ENCODE measurements at regions not wholly inside any gene's neighbourhood (a gene's known extent, or its start where the extent isn't known, plus 50 kb on each side); places are given as distances from the start of the nearest gene placed in this dataset.

GRCh38 chr5:128778474-128778873 lies 186.8 kb upstream of the SLC27A6 start:
- TF ChIP-seq PPARA (CRISPR knock-in tag; IDR thresholded peaks at IDR 0.05; ENCODE audit: borderline replicate concordance) (no peak), OSR1 (CRISPR knock-in tag; IDR thresholded peaks at IDR 0.05) (no peak), ARNTL (CRISPR knock-in tag; IDR thresholded peaks at IDR 0.05; ENCODE audit: borderline replicate concordance, low read depth) (no peak), BACH2 (CRISPR knock-in tag; IDR thresholded peaks at IDR 0.05; ENCODE audit: borderline replicate concordance) (no peak), CSDC2 (CRISPR knock-in tag; IDR thresholded peaks at IDR 0.05) (no peak), PATZ1 (CRISPR knock-in tag; IDR thresholded peaks at IDR 0.05; ENCODE audit: borderline replicate concordance) (no peak), ESRRG (CRISPR knock-in tag; IDR thresholded peaks at IDR 0.05) (no peak), ZNF70 (CRISPR knock-in tag; IDR thresholded peaks at IDR 0.05) (no peak)
- TF ChIP-seq, protein P1, sequence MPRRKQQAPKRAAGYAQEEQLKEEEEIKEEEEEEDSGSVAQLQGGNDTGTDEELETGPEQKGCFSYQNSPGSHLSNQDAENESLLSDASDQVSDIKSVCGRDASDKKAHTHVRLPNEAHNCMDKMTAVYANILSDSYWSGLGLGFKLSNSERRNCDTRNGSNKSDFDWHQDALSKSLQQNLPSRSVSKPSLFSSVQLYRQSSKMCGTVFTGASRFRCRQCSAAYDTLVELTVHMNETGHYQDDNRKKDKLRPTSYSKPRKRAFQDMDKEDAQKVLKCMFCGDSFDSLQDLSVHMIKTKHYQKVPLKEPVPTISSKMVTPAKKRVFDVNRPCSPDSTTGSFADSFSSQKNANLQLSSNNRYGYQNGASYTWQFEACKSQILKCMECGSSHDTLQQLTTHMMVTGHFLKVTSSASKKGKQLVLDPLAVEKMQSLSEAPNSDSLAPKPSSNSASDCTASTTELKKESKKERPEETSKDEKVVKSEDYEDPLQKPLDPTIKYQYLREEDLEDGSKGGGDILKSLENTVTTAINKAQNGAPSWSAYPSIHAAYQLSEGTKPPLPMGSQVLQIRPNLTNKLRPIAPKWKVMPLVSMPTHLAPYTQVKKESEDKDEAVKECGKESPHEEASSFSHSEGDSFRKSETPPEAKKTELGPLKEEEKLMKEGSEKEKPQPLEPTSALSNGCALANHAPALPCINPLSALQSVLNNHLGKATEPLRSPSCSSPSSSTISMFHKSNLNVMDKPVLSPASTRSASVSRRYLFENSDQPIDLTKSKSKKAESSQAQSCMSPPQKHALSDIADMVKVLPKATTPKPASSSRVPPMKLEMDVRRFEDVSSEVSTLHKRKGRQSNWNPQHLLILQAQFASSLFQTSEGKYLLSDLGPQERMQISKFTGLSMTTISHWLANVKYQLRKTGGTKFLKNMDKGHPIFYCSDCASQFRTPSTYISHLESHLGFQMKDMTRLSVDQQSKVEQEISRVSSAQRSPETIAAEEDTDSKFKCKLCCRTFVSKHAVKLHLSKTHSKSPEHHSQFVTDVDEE (CRISPR knock-in tag; IDR thresholded peaks at IDR 0.05) = no peak
- no peak for ATAC-seq

DNA sequence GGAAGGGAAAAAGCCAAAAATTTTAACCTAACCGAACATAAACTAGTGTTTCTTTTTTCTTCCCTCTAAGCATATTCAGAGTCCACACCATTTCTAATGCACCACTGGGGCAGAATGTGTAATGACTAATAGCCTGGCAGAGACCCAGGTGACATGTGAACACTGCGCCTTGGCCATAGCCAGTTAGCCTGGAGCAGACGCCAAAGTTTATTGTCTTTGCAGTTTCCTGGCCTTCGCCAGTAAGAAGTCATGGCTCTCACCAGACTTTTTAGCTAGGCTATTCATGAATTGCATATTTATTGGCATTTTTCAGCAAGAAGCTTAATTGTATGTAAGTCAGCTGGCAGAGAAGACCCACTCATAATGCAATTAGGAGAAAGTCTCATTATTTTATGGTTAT lies 182.8 kb upstream of the SLC27A6 start:
- TF ChIP-seq, protein P1 (CRISPR knock-in tag; IDR thresholded peaks at IDR 0.05) = no peak
- TF ChIP-seq ZNF8 (CRISPR knock-in tag; IDR thresholded peaks at IDR 0.05) = no peak
- no peak for TF ChIP-seq ESRRG (CRISPR knock-in tag; IDR thresholded peaks at IDR 0.05)
- no peak for TF ChIP-seq OSR1 (CRISPR knock-in tag; IDR thresholded peaks at IDR 0.05)
- no peak for TF ChIP-seq ZFP30 (CRISPR knock-in tag; IDR thresholded peaks at IDR 0.05)
- TF ChIP-seq TCF4 (CRISPR knock-in tag; IDR thresholded peaks at IDR 0.05; ENCODE audit: borderline replicate concordance) = no peak
- no peak for TF ChIP-seq GLIS3 (CRISPR knock-in tag; IDR thresholded peaks at IDR 0.05)
- peak; percentile 95 for ATAC-seq

DNA sequence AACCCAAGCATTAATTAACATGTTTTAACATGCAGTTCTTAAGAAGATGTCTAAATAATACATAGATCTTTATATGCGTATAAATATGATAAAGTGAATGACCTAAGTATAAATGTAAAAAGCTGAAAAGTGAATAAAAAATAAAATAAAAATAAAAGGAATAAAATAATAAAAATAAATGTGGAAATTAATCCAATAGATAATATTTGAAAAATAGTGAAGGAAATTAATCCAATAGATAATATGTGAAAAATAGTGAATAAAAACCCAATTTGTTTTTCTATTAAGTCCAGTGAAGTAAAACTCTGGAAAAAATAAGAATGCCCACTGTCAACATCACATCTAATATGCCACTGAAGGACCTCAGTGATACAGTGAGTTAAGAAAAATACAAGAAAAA lies 180.6 kb upstream of the SLC27A6 start:
- ATAC-seq = no peak
- TF ChIP-seq BACH2 (CRISPR knock-in tag; IDR thresholded peaks at IDR 0.05; ENCODE audit: borderline replicate concordance) = no peak

DNA sequence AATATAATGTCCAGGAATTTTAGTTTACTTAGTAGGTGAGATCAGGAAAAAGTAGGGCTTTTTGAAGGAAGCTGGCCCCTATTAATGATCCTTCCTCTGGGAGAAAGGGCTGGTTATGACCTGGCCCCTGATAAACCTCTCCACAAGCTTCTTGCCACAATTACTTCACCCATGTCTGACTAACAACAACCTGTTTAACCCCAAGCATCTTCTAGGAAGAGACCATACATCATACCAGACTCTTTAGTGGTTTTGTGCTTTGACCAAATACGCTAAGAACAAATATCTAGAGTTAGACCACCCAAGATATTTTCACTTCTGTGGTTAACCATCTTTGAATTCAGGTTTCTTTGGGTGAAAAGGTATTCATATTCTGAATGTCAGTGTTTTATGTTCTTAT lies 174.0 kb upstream of the SLC27A6 start:
- no peak for ATAC-seq
- TF ChIP-seq RARB (CRISPR knock-in tag; IDR thresholded peaks at IDR 0.05) (no peak), ISL1 (CRISPR knock-in tag; IDR thresholded peaks at IDR 0.05) (no peak), ZFP3 (CRISPR knock-in tag; IDR thresholded peaks at IDR 0.05) (no peak), TOX (CRISPR knock-in tag; IDR thresholded peaks at IDR 0.05; ENCODE audit: borderline replicate concordance) (no peak), BACH2 (CRISPR knock-in tag; IDR thresholded peaks at IDR 0.05; ENCODE audit: borderline replicate concordance) (no peak), GLIS3 (CRISPR knock-in tag; IDR thresholded peaks at IDR 0.05) (no peak), SNAI2 (CRISPR knock-in tag; IDR thresholded peaks at IDR 0.05) (no peak), ZNF565 (CRISPR knock-in tag; conservative IDR thresholded peaks at IDR 0.05; ENCODE audit: low read depth) (no peak), CSRNP3 (CRISPR knock-in tag; IDR thresholded peaks at IDR 0.05) (no peak), ZNF70 (CRISPR knock-in tag; IDR thresholded peaks at IDR 0.05) (no peak)
- TF ChIP-seq, protein P2, sequence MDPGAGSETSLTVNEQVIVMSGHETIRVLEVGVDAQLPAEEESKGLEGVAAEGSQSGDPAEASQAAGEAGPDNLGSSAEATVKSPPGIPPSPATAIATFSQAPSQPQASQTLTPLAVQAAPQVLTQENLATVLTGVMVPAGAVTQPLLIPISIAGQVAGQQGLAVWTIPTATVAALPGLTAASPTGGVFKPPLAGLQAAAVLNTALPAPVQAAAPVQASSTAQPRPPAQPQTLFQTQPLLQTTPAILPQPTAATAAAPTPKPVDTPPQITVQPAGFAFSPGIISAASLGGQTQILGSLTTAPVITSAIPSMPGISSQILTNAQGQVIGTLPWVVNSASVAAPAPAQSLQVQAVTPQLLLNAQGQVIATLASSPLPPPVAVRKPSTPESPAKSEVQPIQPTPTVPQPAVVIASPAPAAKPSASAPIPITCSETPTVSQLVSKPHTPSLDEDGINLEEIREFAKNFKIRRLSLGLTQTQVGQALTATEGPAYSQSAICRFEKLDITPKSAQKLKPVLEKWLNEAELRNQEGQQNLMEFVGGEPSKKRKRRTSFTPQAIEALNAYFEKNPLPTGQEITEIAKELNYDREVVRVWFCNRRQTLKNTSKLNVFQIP (CRISPR knock-in tag; IDR thresholded peaks at IDR 0.05; ENCODE audit: borderline replicate concordance, low read depth) = no peak
- TF ChIP-seq, protein P3, sequence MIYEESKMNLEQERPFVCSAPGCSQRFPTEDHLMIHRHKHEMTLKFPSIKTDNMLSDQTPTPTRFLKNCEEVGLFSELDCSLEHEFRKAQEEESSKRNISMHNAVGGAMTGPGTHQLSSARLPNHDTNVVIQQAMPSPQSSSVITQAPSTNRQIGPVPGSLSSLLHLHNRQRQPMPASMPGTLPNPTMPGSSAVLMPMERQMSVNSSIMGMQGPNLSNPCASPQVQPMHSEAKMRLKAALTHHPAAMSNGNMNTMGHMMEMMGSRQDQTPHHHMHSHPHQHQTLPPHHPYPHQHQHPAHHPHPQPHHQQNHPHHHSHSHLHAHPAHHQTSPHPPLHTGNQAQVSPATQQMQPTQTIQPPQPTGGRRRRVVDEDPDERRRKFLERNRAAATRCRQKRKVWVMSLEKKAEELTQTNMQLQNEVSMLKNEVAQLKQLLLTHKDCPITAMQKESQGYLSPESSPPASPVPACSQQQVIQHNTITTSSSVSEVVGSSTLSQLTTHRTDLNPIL (CRISPR knock-in tag; IDR thresholded peaks at IDR 0.05; ENCODE audit: low read depth) = no peak
- TF ChIP-seq, protein P1 (CRISPR knock-in tag; IDR thresholded peaks at IDR 0.05) = no peak

Measured in SK-N-SH treated with all-trans-retinoic acid at 6 μM for 48 hours (cell line).